H9 (cell line): ENCODE measurements at regions not wholly inside any gene's neighbourhood (a gene's known extent, or its start where the extent isn't known, plus 50 kb on each side); places are given as distances from the start of the nearest gene placed in this dataset.

Source experiments
- DNase-seq: peaks from one replicate; pipeline ENCODE4 v3.0.0-alpha.2; 2017
- H2AFZ ChIP-seq: one replicate; pipeline ENCODE4 v1.6.1; 2013; ENCODE audit warnings: mild to moderate bottlenecking, low read length, control low read depth, moderate library complexity
- H2AK5ac ChIP-seq: 2 replicates; pipeline ENCODE4 v1.6.1; 2013; ENCODE audit warnings: low read length, control low read depth, mixed read lengths; ENCODE audit not compliant: insufficient read length
- H2BK120ac ChIP-seq: one replicate; pipeline ENCODE4 v1.6.1; 2013; ENCODE audit warnings: low read depth, mild to moderate bottlenecking, low read length, control low read depth, inconsistent platforms; ENCODE audit not compliant: poor library complexity, severe bottlenecking
- H2BK12ac ChIP-seq: 2 replicates; pipeline ENCODE4 v1.6.1; 2013; ENCODE audit warnings: low read length, control low read depth, mixed read lengths, low read depth; ENCODE audit not compliant: insufficient read length
- H2BK15ac ChIP-seq: 2 replicates; pipeline ENCODE4 v1.6.1; 2013; ENCODE audit warnings: low read depth, low read length, control low read depth
- H2BK20ac ChIP-seq: one replicate; pipeline ENCODE4 v1.6.1; 2013; ENCODE audit warnings: low read depth, mild to moderate bottlenecking, low read length, control low read depth, inconsistent platforms; ENCODE audit not compliant: poor library complexity, severe bottlenecking
- H2BK5ac ChIP-seq: 2 replicates; pipeline ENCODE4 v1.6.1; 2013; ENCODE audit warnings: low read length, control low read depth, mixed read lengths; ENCODE audit not compliant: insufficient read length
- H3K14ac ChIP-seq: 2 replicates; pipeline ENCODE4 v1.6.1; 2013; ENCODE audit warnings: low read length, control low read depth; ENCODE audit not compliant: insufficient read depth
- H3K18ac ChIP-seq: 2 replicates; pipeline ENCODE4 v1.6.1; 2013; ENCODE audit warnings: low read depth, mild to moderate bottlenecking, mixed read lengths, low read length, control low read depth; ENCODE audit not compliant: insufficient read length
- H3K23ac ChIP-seq: 2 replicates; pipeline ENCODE4 v1.6.1; 2013; ENCODE audit warnings: low read length, control low read depth, mixed read lengths, low read depth; ENCODE audit not compliant: insufficient read length
- H3K23me2 ChIP-seq: 2 replicates; pipeline ENCODE4 v1.6.1; 2013; ENCODE audit warnings: low read depth, mild to moderate bottlenecking, mixed read lengths, low read length, control low read depth; ENCODE audit not compliant: insufficient read length, poor library complexity, severe bottlenecking
- H3K27ac ChIP-seq: 2 replicates; pipeline ENCODE4 v1.5.1; 2013; ENCODE audit warnings: low read length, control low read depth, mixed read lengths, low read depth; ENCODE audit not compliant: insufficient read length
- H3K27me3 ChIP-seq: 2 replicates; pipeline ENCODE4 v1.6.1; 2013; ENCODE audit warnings: low read length, control low read depth, inconsistent platforms; ENCODE audit not compliant: insufficient read depth
- H3K4ac ChIP-seq: 2 replicates; pipeline ENCODE4 v1.6.1; 2013; ENCODE audit warnings: low read depth, mild to moderate bottlenecking, control low read depth, inconsistent platforms, low read length, moderate library complexity
- H3K4me1 ChIP-seq: 2 replicates; pipeline ENCODE4 v1.6.1; 2013; ENCODE audit warnings: low read length, control low read depth, inconsistent platforms; ENCODE audit not compliant: insufficient read depth
- H3K4me2 ChIP-seq: 2 replicates; pipeline ENCODE4 v1.6.1; 2013; ENCODE audit warnings: low read length, control low read depth, mixed read lengths; ENCODE audit not compliant: insufficient read length, insufficient read depth
- H3K56ac ChIP-seq: 2 replicates; pipeline ENCODE4 v1.6.1; 2013; ENCODE audit warnings: low read depth, mild to moderate bottlenecking, mixed read lengths, low read length, control low read depth; ENCODE audit not compliant: insufficient read length
- H3K79me1 ChIP-seq: 2 replicates; pipeline ENCODE4 v1.6.1; 2013; ENCODE audit warnings: low read depth, mild to moderate bottlenecking, moderate library complexity, low read length, control low read depth, inconsistent platforms; ENCODE audit not compliant: insufficient read depth, poor library complexity, severe bottlenecking
- H3K79me2 ChIP-seq: 2 replicates; pipeline ENCODE4 v1.6.1; 2013; ENCODE audit warnings: low read length, control low read depth, inconsistent platforms; ENCODE audit not compliant: insufficient read depth
- H3K9ac ChIP-seq: 2 replicates; pipeline ENCODE4 v1.6.1; 2013; ENCODE audit warnings: low read length, control low read depth, mixed read lengths; ENCODE audit not compliant: insufficient read length; ENCODE audit errors: extremely low read depth
- H3K9me3 ChIP-seq: one replicate; pipeline ENCODE4 v1.6.1; 2013; ENCODE audit warnings: low read depth, low read length, inconsistent platforms; ENCODE audit not compliant: control insufficient read depth
- H3T11ph ChIP-seq: one replicate; pipeline ENCODE4 v1.6.1; 2013; ENCODE audit warnings: mild to moderate bottlenecking, low read length, control low read depth, inconsistent platforms
- H4K20me1 ChIP-seq: one replicate; pipeline ENCODE4 v1.6.1; 2013; ENCODE audit not compliant: control insufficient read depth, insufficient read length, insufficient read depth
- H4K5ac ChIP-seq: 2 replicates; pipeline ENCODE4 v1.6.1; 2013; ENCODE audit warnings: low read depth, mild to moderate bottlenecking, mixed read lengths, low read length, control low read depth; ENCODE audit not compliant: insufficient read length
- H4K8ac ChIP-seq: replicated peaks from 2 replicates; pipeline ENCODE4 v1.6.1; 2013; ENCODE audit warnings: low read length, control low read depth, mixed read lengths, low read depth; ENCODE audit not compliant: insufficient read length
- H4K91ac ChIP-seq: 2 replicates; pipeline ENCODE4 v1.6.1; 2013; ENCODE audit warnings: low read depth, mild to moderate bottlenecking, moderate library complexity, mixed read lengths, low read length, control low read depth; ENCODE audit not compliant: insufficient read length
- H3K27ac Mint-ChIP-seq, 3 experiments: 2 replicates in 2 of 3; 3 replicates in 1 of 3; pipeline ENCODE4 v1.8.0; 2020 to 2021; ENCODE audit warnings: mixed read lengths in 3 of 3, mild to moderate bottlenecking in 1 of 3, moderate library complexity in 1 of 3
- H3K27me3 Mint-ChIP-seq: 2 replicates; pipeline ENCODE4 v1.8.0; 2021; ENCODE audit warnings: low read depth, mild to moderate bottlenecking, moderate library complexity, mixed read lengths
- H3K36me3 Mint-ChIP-seq, 3 experiments: 2 replicates in 2 of 3; 3 replicates in 1 of 3; pipeline ENCODE4 v1.8.0; 2020 to 2021; ENCODE audit warnings: low read depth in 3 of 3, mixed read lengths in 3 of 3; ENCODE audit not compliant: insufficient read depth in 1 of 3
- H3K4me1 Mint-ChIP-seq, 2 experiments: 2 replicates each; pipeline ENCODE4 v1.8.0; 2020; ENCODE audit warnings: mixed read lengths in 2 of 2
- H3K4me3 Mint-ChIP-seq, 2 experiments: 2 replicates in 1 of 2; 3 replicates in 1 of 2; pipeline ENCODE4 v1.8.0; 2020 to 2021; ENCODE audit warnings: mild to moderate bottlenecking in 2 of 2, mixed read lengths in 2 of 2, moderate library complexity in 1 of 2
- H3K9me3 Mint-ChIP-seq, 2 experiments: 2 replicates in 1 of 2; 3 replicates in 1 of 2; pipeline ENCODE4 v1.8.0; 2020; ENCODE audit warnings: mild to moderate bottlenecking in 2 of 2, mixed read lengths in 2 of 2, moderate library complexity in 1 of 2
- WGBS: extraction: QIAGEN DNeasy Blood & Tissue Kit; methylation state at CpG from one replicate; pipeline ENCODE4 v1.1.7; 2013; ENCODE audit warnings: missing lambda C conversion rate, low lambda C conversion rate, mixed read lengths; ENCODE audit not compliant: insufficient read length; ENCODE audit errors: extremely low coverage; 5-methylcytosine and 5-hydroxymethylcytosine counted together
- TF ChIP-seq, protein P1 (sequence below): fragments of 200-600 bp; sonication (generic); conservative IDR thresholded peaks from 3 replicates; pipeline ENCODE4 v1.8.0; 2021; ENCODE audit warnings: antibody characterized with exemption, mild to moderate bottlenecking

DNA sequence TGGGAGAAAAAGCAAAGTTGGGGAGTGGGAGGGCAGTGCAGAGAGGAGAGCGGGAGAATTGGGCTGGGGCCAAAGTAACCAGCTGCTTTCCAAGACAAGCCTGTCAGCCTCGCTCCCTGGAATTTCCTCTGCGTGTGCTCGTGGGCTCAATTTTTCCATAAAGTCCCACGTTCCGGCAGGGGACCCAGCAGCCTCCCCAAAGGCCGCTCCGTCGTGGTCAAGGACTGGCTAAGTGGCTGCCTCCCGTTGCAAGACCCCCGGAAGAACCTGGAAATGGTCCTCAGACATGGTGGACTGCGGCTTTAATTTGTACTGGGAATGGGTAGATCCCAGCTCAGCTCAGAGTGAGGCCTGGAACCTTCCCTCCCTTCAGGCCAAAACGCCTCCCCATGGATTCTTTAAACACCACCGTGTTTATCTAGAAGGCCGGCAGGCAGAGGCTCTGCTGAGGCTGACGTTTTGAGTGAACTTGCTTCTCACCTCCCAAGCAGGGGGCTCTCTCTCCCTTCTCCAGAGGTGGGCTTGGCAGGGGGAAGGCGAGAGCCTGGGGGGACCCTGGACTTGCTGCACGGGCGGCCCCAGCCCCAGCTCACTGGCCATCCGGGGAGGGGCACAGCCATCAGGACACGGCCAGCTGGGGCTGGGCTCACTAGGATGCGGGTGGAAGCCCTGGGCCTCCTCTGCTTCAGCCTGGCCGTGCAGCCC is 190.0 kb downstream of the C16orf95 start:
- Histone ChIP-seq H4K8ac (no peak overlapping the region), H3K27ac (no peak overlapping the region), H3K4me2 (no peak overlapping the region), H2BK120ac (no peak overlapping the region), H4K20me1 (no peaks in the 10 kb centered on the region), H3K27me3 (no peaks in the 10 kb centered on the region), H2AFZ (no peak overlapping the region), H3K79me2 (no peaks in the 10 kb centered on the region), H2BK12ac (no peak overlapping the region), H3T11ph (no peak overlapping the region), H3K23ac (no peak overlapping the region), H3K9me3 (no peaks in the 10 kb centered on the region), H4K91ac (no peak overlapping the region), H2AK5ac (no peak overlapping the region), H3K4ac (no peak overlapping the region), H3K56ac (no peak overlapping the region), H3K23me2 (no peaks in the 10 kb centered on the region), H2BK20ac (no peak overlapping the region), H4K5ac (no peak overlapping the region), H3K4me1 (no peaks in the 10 kb centered on the region), H3K18ac (no peak overlapping the region), H3K79me1 (no peaks in the 10 kb centered on the region), H3K14ac (no peak overlapping the region), H2BK5ac (no peak overlapping the region), H2BK15ac (no peak overlapping the region), H3K9ac (no peak overlapping the region)
- no peak for DNase-seq
- Mint-ChIP-seq H3K27ac (peak overlapping the region in 2 of 3 experiments; percentile 37 to 62; a peak in 2 of 7 replicates), H3K36me3 (peaks cover 2 to 8% (median 2%) of the 10 kb centered on the region in 3 experiments; a peak in 4 of 7 replicates), H3K4me3 (no peak overlapping the region), H3K9me3 (peaks cover 0 to 8% of the 10 kb centered on the region in 2 experiments; a peak in 4 of 5 replicates), H3K27me3 (peaks cover 12% of the 10 kb centered on the region), H3K4me1 (peaks cover 6% of the 10 kb centered on the region in 2 experiments)
- TF ChIP-seq, protein P1, sequence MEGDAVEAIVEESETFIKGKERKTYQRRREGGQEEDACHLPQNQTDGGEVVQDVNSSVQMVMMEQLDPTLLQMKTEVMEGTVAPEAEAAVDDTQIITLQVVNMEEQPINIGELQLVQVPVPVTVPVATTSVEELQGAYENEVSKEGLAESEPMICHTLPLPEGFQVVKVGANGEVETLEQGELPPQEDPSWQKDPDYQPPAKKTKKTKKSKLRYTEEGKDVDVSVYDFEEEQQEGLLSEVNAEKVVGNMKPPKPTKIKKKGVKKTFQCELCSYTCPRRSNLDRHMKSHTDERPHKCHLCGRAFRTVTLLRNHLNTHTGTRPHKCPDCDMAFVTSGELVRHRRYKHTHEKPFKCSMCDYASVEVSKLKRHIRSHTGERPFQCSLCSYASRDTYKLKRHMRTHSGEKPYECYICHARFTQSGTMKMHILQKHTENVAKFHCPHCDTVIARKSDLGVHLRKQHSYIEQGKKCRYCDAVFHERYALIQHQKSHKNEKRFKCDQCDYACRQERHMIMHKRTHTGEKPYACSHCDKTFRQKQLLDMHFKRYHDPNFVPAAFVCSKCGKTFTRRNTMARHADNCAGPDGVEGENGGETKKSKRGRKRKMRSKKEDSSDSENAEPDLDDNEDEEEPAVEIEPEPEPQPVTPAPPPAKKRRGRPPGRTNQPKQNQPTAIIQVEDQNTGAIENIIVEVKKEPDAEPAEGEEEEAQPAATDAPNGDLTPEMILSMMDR, result no peak
- WGBS, result no CpG with 5 or more reads among the region's 23 CpGs
